OCI-LY1 (cell line): ENCODE measurements at regions not wholly inside any gene's neighbourhood (a gene's known extent, or its start where the extent isn't known, plus 50 kb on each side); places are given as distances from the start of the nearest gene placed in this dataset.

Source experiments
- H2AFZ ChIP-seq: fragments of 200-600 bp; sonication (generic), shearing (Covaris generic); 2 replicates; pipeline ENCODE4 v1.6.0; 2014; ENCODE audit warnings: antibody characterized with exemption, mild to moderate bottlenecking, low read length
- H3F3A ChIP-seq: fragments of 200-600 bp; sonication (generic), shearing (Covaris generic); 2 replicates; pipeline ENCODE4 v1.6.0; 2014; ENCODE audit warnings: mild to moderate bottlenecking, antibody characterized with exemption, low read length, moderate library complexity; ENCODE audit not compliant: insufficient read depth
- H3K27ac ChIP-seq: fragments of 200-600 bp; sonication (generic); 2 replicates; pipeline ENCODE4 v1.5.1; 2014; ENCODE audit warnings: low read length, mixed run types, mild to moderate bottlenecking, low read depth; ENCODE audit not compliant: poor library complexity, severe bottlenecking
- H3K27me3 ChIP-seq: fragments of 200-600 bp; sonication (generic); 2 replicates; pipeline ENCODE4 v1.6.0; 2014; ENCODE audit warnings: antibody characterized with exemption, mild to moderate bottlenecking, low read length, moderate library complexity; ENCODE audit not compliant: insufficient read depth
- H3K36me3 ChIP-seq: fragments of 200-600 bp; sonication (generic); 2 replicates; pipeline ENCODE4 v1.6.1; 2014; ENCODE audit warnings: mild to moderate bottlenecking, antibody characterized with exemption, low read length, moderate library complexity, mixed read lengths; ENCODE audit not compliant: insufficient read depth
- H3K4me1 ChIP-seq: fragments of 200-600 bp; sonication (generic); 2 replicates; pipeline ENCODE4 v1.5.1; 2014; ENCODE audit warnings: mild to moderate bottlenecking, low read length, moderate library complexity; ENCODE audit not compliant: insufficient read depth, severe bottlenecking
- H3K4me2 ChIP-seq: fragments of 200-600 bp; sonication (generic), shearing (Covaris generic); 2 replicates; pipeline ENCODE4 v1.6.1; 2014; ENCODE audit warnings: low read length
- H3K4me3 ChIP-seq: fragments of 200-600 bp; sonication (generic); 2 replicates; pipeline ENCODE4 v1.5.1; 2014; ENCODE audit warnings: low read length, low read depth, mild to moderate bottlenecking, mixed read lengths; ENCODE audit not compliant: poor library complexity, severe bottlenecking
- H3K79me2 ChIP-seq: fragments of 200-600 bp; shearing (Covaris generic); 2 replicates; pipeline ENCODE4 v1.6.1; 2016; ENCODE audit warnings: mixed run types, low read length, mixed read lengths; ENCODE audit not compliant: insufficient read depth
- H3K9ac ChIP-seq: fragments of 200-600 bp; sonication (generic), shearing (Covaris generic); 2 replicates; pipeline ENCODE4 v1.6.1; 2014; ENCODE audit warnings: mild to moderate bottlenecking, low read length, mixed read lengths
- H3K9me2 ChIP-seq: fragments of 200-600 bp; sonication (generic), shearing (Covaris generic); 2 replicates; pipeline ENCODE4 v1.6.1; 2014; ENCODE audit warnings: low read depth, mild to moderate bottlenecking, low read length, mixed read lengths
- H3K9me3 ChIP-seq: fragments of 200-600 bp; shearing (Covaris generic); 2 replicates; pipeline ENCODE4 v1.6.1; 2014; ENCODE audit warnings: low read length, mixed read lengths
- H4K20me1 ChIP-seq: fragments of 200-600 bp; sonication (generic), shearing (Covaris generic); 2 replicates; pipeline ENCODE4 v1.6.0; 2016; ENCODE audit warnings: mild to moderate bottlenecking, low read length; ENCODE audit not compliant: insufficient read depth
- EZH2 ChIP-seq: fragments of 200-600 bp; sonication (generic), shearing (Covaris generic); IDR thresholded peaks from 2 replicates; pipeline ENCODE4 v1.8.0; 2017; ENCODE audit warnings: borderline replicate concordance, mixed run types, mild to moderate bottlenecking, antibody characterized with exemption, low read length, moderate library complexity, mixed read lengths
- TF ChIP-seq, protein P1 (sequence below): fragments of 200-600 bp; sonication (generic), shearing (Covaris generic); IDR thresholded peaks from 2 replicates; pipeline ENCODE4 v1.5.1; 2017; ENCODE audit warnings: mild to moderate bottlenecking, antibody characterized with exemption, low read length, moderate library complexity, mixed read lengths

DNA sequence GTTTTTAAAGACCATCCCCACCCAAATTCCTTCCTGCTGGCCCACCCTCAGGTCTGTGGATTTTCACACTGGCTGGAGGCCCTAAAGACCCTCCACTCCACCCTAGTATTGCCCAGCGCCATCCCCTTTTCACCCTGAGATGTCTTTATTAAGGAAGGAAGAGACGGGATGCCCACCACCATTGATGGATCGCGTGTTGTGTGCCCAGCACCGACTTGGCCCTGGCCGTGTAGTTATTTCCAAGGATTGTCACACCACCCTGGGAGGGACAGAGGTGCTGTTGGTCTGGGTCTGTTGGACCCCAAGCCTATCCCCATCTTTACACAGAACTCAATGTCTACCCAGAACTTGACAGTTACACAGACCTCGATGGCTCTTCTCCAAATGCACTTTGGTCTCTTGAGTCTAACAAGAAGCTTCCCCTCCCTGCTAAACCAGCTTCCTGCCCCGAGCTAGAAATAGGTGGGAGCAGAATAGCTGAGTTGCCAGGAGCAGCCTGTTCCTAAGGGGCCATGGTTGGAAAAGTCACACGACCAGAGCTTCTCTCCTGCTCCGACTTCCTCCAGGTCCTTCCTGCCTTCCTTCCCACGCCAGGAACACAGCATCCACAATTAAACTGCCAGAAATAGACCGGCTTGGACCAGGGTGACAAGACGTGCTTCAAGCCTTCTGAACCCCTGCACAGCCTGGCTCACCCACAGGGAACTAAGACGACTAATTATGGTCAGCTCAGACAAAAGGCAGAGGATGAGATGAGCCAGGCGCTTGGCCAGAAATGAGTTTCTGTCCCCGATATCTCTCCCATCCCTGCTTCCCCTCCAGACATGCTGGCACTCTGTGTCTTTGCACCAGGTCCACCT is 139.5 kb upstream of the CHST15 start:
- no peak overlapping the region for H3K9ac ChIP-seq
- no peaks in the 10 kb centered on the region for H3K4me1 ChIP-seq
- H3F3A ChIP-seq, result peaks cover 29% of the 10 kb centered on the region
- no peak overlapping the region for H2AFZ ChIP-seq
- no peak overlapping the region for H3K4me2 ChIP-seq
- peaks cover 4% of the 10 kb centered on the region; the same call in 1 of the 2 replicates for H3K9me3 ChIP-seq
- H3K36me3 ChIP-seq, result no peaks in the 10 kb centered on the region
- no peak overlapping the region for H3K4me3 ChIP-seq
- no peaks in the 10 kb centered on the region for H4K20me1 ChIP-seq
- no peaks in the 10 kb centered on the region for H3K9me2 ChIP-seq
- no peaks in the 10 kb centered on the region for H3K79me2 ChIP-seq
- no peak for TF ChIP-seq EZH2
- TF ChIP-seq, protein P1, sequence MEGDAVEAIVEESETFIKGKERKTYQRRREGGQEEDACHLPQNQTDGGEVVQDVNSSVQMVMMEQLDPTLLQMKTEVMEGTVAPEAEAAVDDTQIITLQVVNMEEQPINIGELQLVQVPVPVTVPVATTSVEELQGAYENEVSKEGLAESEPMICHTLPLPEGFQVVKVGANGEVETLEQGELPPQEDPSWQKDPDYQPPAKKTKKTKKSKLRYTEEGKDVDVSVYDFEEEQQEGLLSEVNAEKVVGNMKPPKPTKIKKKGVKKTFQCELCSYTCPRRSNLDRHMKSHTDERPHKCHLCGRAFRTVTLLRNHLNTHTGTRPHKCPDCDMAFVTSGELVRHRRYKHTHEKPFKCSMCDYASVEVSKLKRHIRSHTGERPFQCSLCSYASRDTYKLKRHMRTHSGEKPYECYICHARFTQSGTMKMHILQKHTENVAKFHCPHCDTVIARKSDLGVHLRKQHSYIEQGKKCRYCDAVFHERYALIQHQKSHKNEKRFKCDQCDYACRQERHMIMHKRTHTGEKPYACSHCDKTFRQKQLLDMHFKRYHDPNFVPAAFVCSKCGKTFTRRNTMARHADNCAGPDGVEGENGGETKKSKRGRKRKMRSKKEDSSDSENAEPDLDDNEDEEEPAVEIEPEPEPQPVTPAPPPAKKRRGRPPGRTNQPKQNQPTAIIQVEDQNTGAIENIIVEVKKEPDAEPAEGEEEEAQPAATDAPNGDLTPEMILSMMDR, result no peak
- H3K27ac ChIP-seq, result no peak overlapping the region
- H3K27me3 ChIP-seq, result no peaks in the 10 kb centered on the region

DNA sequence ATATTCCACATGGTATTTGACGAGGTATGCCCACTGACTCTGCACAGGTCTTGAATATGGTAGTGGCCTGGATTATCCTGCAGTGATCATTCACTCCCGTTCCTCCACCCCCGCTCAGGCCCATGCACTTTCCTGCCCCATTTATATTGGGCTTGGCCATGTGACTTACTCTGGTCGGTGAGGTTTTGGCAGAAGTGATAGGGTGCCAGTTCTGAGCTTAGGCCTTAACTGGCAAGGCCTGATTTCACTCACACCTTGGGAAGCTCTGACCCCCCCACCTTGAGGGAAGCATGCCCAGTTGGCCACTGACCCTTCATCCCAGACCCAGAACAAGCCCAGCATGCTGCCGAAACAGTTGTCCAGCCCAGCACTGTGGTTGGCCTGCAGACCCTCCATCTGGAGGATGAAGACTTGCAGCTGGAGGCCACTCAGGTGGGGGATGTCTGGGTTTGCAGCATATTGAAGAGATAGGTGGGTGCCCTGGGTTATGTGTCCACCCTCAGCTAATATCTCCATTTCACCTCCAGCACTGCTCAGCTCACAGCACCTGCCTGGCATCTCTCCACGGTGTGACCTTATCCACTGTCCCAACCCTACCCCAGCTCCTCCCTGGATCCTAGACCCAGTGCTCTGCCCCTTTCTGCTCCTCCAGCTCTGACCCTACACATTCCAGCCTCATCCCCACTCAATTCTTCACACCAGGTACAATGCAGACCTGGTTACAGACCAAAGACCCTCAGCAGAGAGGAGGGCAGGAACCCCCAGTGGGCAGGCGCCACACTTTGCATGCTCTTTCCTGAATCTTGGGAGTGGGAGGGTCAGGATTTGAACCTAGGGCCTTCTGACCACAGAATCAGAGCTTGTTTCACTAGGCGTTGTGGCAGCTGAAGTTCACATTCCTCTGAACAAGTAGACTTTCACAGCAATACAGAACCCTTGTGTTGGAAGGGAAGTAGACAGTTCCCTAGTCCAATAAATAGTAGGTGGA is 138.1 kb upstream of the CHST15 start:
- Histone ChIP-seq H4K20me1 (no peaks in the 10 kb centered on the region), H3K27ac (no peak overlapping the region), H3K4me1 (no peaks in the 10 kb centered on the region), H3F3A (peaks cover 43% of the 10 kb centered on the region), H3K9me3 (peaks cover 10% of the 10 kb centered on the region; the same call in 1 of the 2 replicates), H3K4me2 (no peak overlapping the region), H3K27me3 (no peaks in the 10 kb centered on the region), H3K9me2 (no peaks in the 10 kb centered on the region), H3K79me2 (no peaks in the 10 kb centered on the region), H3K4me3 (no peak overlapping the region), H3K36me3 (no peaks in the 10 kb centered on the region), H3K9ac (no peak overlapping the region), H2AFZ (no peak overlapping the region)
- TF ChIP-seq EZH2, result no peak

DNA sequence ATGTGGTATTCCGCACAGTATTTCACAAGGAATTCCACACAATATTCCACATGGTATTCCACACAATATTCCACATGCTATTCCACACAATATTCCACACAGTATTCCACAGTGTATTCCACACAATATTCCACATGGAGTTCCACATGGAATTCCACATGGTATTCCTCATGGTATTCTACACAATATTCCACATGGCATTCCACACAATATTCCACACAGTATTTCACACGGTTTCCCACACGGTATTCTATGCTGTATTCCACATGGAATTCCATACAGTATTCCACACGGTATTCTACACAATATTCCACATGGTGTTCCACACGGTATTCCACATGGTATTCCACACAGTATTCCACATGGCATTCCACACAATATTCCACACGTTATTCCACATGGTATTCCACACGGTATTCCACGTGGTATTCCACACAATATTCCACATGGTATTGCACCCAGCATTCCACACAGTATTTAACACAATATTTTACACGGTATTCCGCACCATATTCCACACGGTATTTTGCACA is 137.3 kb upstream of the CHST15 start:
- no peak for TF ChIP-seq EZH2
- TF ChIP-seq, protein P1, result no peak
- Histone ChIP-seq H3K9ac (no peak overlapping the region), H3K27ac (no peak overlapping the region), H4K20me1 (no peaks in the 10 kb centered on the region), H3K4me3 (no peak overlapping the region), H3F3A (peaks cover 50% of the 10 kb centered on the region), H3K9me3 (peaks cover 10% of the 10 kb centered on the region; the same call in 1 of the 2 replicates), H3K36me3 (no peaks in the 10 kb centered on the region), H3K27me3 (no peaks in the 10 kb centered on the region), H3K79me2 (no peaks in the 10 kb centered on the region), H2AFZ (no peak overlapping the region), H3K9me2 (no peaks in the 10 kb centered on the region), H3K4me1 (no peaks in the 10 kb centered on the region), H3K4me2 (no peak overlapping the region)
